Stromal cell of bone marrow (primary cell): ENCODE measurements at regions not wholly inside any gene's neighbourhood (a gene's known extent, or its start where the extent isn't known, plus 50 kb on each side); places are given as distances from the start of the nearest gene placed in this dataset.
"Not testable (repeated sequence)": the region's sequence is repeated elsewhere in the genome, so short reads cannot be mapped to it uniquely, and the experiment has no call there.

ENCODE experiments used
- DNase-seq: peaks from one replicate; pipeline ENCODE4 v3.0.0-alpha.2; 2012; ENCODE audit warnings: low read depth

GRCh38 chr12:42916143-42916542 lies 326.6 kb upstream of the PRICKLE1 start:
- DNase-seq, result no peak

DNA sequence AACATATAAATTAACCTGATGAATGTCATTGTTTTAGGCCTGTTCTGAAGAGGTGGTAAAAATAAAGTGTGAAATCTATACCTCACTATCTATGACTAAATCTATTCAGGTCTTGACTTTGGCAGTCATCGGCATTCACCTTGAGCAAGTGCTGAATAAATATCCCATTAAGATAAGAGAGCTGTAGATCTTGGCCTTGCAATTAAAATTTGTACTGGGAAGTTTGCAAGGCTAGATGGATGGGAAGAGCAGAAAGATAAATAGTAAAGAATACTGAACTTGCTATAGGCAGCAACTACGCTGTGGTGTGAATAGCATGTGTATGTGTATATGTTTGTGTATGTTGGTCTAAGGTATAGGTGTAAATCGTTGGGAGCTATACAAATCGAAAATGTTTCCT lies 325.9 kb upstream of the PRICKLE1 start:
- no peak for DNase-seq

- no peak for DNase-seq
These were observed 322.8 kb upstream of the PRICKLE1 start for GRCh38 chr12:42912367-42912766.

DNA sequence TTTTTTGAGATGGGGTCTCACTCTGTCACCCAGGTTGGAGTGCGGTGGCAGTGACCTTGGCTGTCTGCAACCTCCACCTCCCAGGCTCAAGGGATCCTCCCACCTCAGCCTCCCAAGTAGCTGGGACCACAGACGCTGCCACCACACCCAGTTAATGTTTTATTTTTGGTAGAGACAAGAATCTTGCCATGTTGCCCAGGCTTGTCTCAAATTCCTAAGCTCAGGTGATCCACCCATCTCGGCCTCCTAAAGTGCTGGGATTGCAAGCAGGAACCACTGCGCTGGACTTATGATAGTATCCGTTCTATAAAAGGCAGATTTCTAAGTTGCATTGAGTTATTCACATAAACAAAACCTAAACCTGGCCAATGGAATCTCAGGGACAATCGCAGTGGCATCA lies 321.1 kb upstream of the PRICKLE1 start:
- DNase-seq, result no peak

- no peak for DNase-seq
These were observed 319.2 kb upstream of the PRICKLE1 start for GRCh38 chr12:42908712-42909111.

GRCh38 chr12:42906801-42907200 lies 317.3 kb upstream of the PRICKLE1 start:
- not testable (repeated sequence) for DNase-seq

GRCh38 chr12:42905419-42905705 lies 315.8 kb upstream of the PRICKLE1 start:
- no peak for DNase-seq

GRCh38 chr12:42904683-42905418 lies 315.3 kb upstream of the PRICKLE1 start:
- DNase-seq, result no peak

GRCh38 chr12:42903736-42904135 lies 314.2 kb upstream of the PRICKLE1 start:
- no peak for DNase-seq

DNA sequence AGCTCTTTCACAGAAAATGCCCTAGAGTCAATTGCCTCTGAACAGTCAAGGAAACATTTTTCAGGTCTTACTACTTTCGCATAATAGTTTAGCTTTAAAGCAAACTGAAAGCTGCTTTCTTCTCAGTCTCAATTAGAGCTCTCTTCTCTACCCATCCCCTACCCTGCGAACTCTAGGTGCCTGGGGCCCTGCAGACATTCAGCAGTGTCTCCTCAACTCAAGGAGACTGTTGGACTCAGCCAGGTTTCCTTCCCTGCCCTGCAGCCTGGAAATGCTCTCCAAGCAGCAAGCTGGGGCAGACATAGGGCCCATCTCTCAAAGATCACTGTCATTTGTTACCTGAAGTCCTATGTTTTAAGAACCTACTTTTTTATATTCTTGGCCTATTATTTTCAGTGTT lies 312.5 kb upstream of the PRICKLE1 start:
- DNase-seq, result no peak

- no peak for DNase-seq
These were observed 304.3 kb upstream of the PRICKLE1 start for GRCh38 chr12:42893803-42894202.

- no peak for DNase-seq
These were observed 303.4 kb upstream of the PRICKLE1 start for GRCh38 chr12:42892702-42893551.

DNA sequence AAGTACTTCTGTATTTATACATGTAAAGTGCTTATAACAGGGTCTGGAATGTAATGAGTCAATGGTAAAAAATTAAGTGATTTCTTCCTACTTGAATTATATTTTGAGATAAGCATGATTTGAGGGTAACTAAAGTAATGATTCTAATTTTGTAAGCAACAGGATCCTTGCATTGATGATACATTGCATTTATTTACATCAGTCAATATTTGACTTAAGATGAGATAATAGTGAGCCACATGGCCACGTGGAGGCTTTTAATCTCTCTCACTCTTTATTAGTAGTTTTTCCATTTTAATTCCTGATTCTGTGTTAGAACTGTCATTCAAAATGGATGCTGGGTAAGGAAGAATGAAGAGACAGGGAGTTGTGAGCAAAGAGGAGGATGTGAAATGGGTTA lies 298.1 kb upstream of the PRICKLE1 start:
- DNase-seq, result no peak

GRCh38 chr12:42886160-42886559 lies 296.6 kb upstream of the PRICKLE1 start:
- DNase-seq, result no peak

GRCh38 chr12:42885677-42886076 lies 296.1 kb upstream of the PRICKLE1 start:
- no peak for DNase-seq

- no peak for DNase-seq
These were observed 294.6 kb upstream of the PRICKLE1 start for GRCh38 chr12:42884116-42884515.

GRCh38 chr12:42873401-42873800 lies 283.9 kb upstream of the PRICKLE1 start:
- DNase-seq, result no peak

GRCh38 chr12:42871816-42872215 lies 282.3 kb upstream of the PRICKLE1 start:
- no peak for DNase-seq

GRCh38 chr12:42868291-42868690 lies 278.7 kb upstream of the PRICKLE1 start:
- no peak for DNase-seq

DNA sequence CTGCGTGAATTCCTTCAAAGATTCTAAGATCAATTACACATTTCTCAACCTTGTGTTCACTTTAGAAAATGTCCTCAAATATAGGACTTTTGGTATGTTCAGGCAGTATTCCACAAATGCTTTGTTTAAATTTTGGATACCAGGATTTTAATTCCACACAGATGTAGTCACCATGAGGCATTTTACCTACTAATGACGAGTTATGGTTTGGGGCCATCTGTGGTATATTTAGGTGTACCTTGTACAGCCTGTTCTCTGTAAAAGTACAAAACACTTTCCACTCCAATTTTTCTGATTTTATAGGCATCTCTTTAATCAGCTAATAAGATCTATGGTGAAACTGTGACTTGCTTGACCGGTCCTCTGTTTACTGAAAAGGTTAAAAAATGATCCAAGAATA lies 275.7 kb upstream of the PRICKLE1 start:
- DNase-seq, result no peak

DNA sequence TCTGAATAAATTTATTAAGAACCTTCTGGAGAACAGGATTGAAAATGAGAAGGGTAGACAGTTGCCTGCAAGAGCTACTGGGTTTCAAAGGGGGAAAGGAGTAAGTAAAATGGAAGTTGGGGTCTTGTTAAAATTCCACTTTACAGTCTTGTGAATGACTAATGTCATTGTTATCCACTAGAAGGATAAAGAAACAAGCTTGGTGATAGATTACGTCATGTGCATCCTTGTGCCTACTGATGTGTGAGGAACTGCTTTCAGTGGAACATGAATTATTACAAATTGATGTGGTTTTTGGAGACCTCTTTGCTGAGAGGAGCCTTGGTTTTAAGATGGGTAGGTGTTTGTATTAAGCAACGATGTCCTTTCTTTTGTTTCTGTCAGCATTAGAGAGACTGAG lies 272.5 kb upstream of the PRICKLE1 start:
- no peak for DNase-seq

DNA sequence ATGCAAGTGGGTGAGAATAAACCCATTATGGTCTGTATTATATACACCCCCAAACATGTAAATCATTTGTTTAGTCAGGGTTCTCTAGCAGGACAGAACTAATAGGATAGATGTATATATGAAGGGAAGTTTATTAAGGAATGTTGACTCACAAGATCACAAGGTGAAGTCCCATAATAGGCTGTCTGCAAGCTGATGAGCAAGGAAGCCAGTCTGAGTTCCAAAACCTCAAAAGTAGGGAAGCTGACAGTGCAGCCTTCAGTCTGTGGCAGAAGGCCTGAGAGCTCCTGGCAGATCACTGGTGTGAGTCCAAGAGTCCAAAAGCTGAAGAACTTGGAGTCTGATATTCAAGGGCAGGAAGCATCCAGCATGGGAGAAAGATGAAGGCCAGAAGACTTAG lies 270.8 kb upstream of the PRICKLE1 start:
- DNase-seq, result peak; percentile 3

DNA sequence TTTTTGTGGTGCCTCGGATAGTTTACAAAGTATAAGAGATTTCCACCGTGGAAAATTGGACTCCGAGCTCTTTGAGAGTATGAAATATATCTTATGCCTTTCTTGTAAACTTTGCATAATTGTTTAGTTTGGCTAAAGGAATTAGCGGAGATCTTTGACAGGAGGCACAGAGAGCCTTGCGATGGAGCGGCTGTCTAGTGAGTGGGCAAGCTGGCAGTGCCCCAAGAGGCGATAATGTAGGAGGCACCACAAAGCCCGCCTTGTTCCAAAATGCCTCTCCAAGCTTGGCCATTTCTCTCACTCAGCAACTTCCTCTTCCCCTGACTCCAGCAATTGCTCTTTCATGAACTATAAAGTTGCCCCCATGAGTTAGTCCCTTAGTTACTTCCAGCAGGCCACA lies 270.1 kb upstream of the PRICKLE1 start:
- peak; percentile 3 for DNase-seq

DNA sequence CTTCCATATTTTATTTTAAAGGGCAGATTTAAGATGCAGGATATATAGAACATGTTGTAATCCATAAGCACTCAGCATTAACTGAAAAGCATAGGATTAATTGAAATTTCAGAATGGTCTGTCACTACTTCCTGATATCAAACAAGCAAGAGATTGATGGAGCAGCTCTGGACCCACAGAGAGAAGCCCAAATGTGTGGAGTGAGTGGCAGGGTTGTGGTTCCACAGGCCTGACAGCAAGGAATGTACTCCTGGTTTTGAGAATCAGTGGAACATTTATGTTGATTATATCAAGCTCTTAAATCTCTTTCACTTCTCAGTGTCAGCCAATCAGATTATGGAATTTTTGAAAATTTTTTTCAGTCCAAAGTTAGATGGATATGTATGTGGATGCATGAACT lies 267.6 kb upstream of the PRICKLE1 start:
- DNase-seq, result no peak
